Muscle of back (tissue), 3 donors: ENCODE measurements at regions not wholly inside any gene's neighbourhood (a gene's known extent, or its start where the extent isn't known, plus 50 kb on each side); places are given as distances from the start of the nearest gene placed in this dataset.
A peak's percentile ranks its signal among the peaks of the same experiment; 100 is the strongest.

Experiments
- DNase-seq, 3 donors: peaks; one replicate each; pipeline versions ENCODE4 v3.0.0 to v3.0.0-alpha.2; 2013

- no peak for DNase-seq
Measured at GRCh38 chr18:6648581-6648980, 80.9 kb upstream of the ARHGAP28 start.

- DNase-seq = peak in 1 of 3 donors; percentile 50
Measured at GRCh38 chr18:6649421-6650126, 79.9 kb upstream of the ARHGAP28 start.

- DNase-seq = no peak
Measured at GRCh38 chr18:6650127-6650507, 79.4 kb upstream of the ARHGAP28 start.

GRCh38 chr18:6650747-6651146, 78.8 kb upstream of the ARHGAP28 start:
- no peak for DNase-seq

- no peak for DNase-seq
Measured at GRCh38 chr18:6652098-6652497, 77.4 kb upstream of the ARHGAP28 start.

GRCh38 chr18:6653880-6654279, 75.6 kb upstream of the ARHGAP28 start:
- DNase-seq = no peak

GRCh38 chr18:6659963-6660725, 69.4 kb upstream of the ARHGAP28 start:
- peak; percentile 74 to 89 (median 82) for DNase-seq

GRCh38 chr18:6661692-6662415, 67.7 kb upstream of the ARHGAP28 start:
- DNase-seq = no peak

GRCh38 chr18:6666012-6666685, 63.4 kb upstream of the ARHGAP28 start:
- peak; percentile 74 to 85 (median 76) for DNase-seq

GRCh38 chr18:6668836-6669235, 60.7 kb upstream of the ARHGAP28 start:
- DNase-seq = peak in 1 of 3 donors; percentile 69

GRCh38 chr18:6672821-6673308, 56.7 kb upstream of the ARHGAP28 start:
- DNase-seq = no peak

GRCh38 chr18:6677086-6677485, 52.4 kb upstream of the ARHGAP28 start:
- DNase-seq = no peak

- no peak for DNase-seq
Measured at GRCh38 chr18:6679201-6679600, 50.3 kb upstream of the ARHGAP28 start.
